WTC11 (cell line): ENCODE measurements at regions not wholly inside any gene's neighbourhood (a gene's known extent, or its start where the extent isn't known, plus 50 kb on each side); places are given as distances from the start of the nearest gene placed in this dataset.

Experiments used
- ATAC-seq: fragments of 200-7000 bp; cut with Tn5 transposase; 2 replicates; pipeline ENCODE4 v1.10.0; 2021; ENCODE audit warnings: mild to moderate bottlenecking, moderate library complexity
- CTCF ChIA-PET: fragments of 300-600 bp; sonication (Branson Sonifier 250); formaldehyde crosslinking; loops from one replicate; lab custom pipeline; 2021; ENCODE audit warnings: antibody characterized with exemption; lab: Charles Lee
- POLR2A ChIA-PET: fragments of 350-600 bp; sonication (Branson Sonifier 250); formaldehyde crosslinking; loops from one replicate; lab custom pipeline; 2021; ENCODE audit warnings: antibody characterized with exemption; lab: Charles Lee
- DNase-seq: peaks from one replicate; pipeline ENCODE4 v3.0.0; 2021; ENCODE audit warnings: low spot score
- H3K27ac Mint-ChIP-seq: 2 replicates; pipeline ENCODE4 v1.8.0; 2021; ENCODE audit warnings: mixed read lengths
- H3K27me3 Mint-ChIP-seq: 2 replicates; pipeline ENCODE4 v1.8.0; 2021; ENCODE audit warnings: low read depth, mild to moderate bottlenecking, moderate library complexity, mixed read lengths
- H3K36me3 Mint-ChIP-seq: 2 replicates; pipeline ENCODE4 v1.8.0; 2021; ENCODE audit warnings: mixed read lengths
- H3K4me1 Mint-ChIP-seq: 2 replicates; pipeline ENCODE4 v1.8.0; 2022; ENCODE audit warnings: mixed read lengths
- H3K4me3 Mint-ChIP-seq: 2 replicates; pipeline ENCODE4 v1.8.0; 2021; ENCODE audit warnings: mild to moderate bottlenecking, moderate library complexity, mixed read lengths
- H3K9me3 Mint-ChIP-seq: 2 replicates; pipeline ENCODE4 v1.8.0; 2021; ENCODE audit warnings: mixed read lengths
- ARID4B ChIP-seq: sonication (generic); formaldehyde crosslinking; IDR thresholded peaks from 2 replicates; pipeline ENCODE4 v1.8.0; 2023; ENCODE audit warnings: missing genetic modification reagents, mild to moderate bottlenecking, borderline replicate concordance
- ATF3 ChIP-seq: sonication (generic); formaldehyde crosslinking; conservative IDR thresholded peaks from 2 replicates; pipeline ENCODE4 v1.8.1; 2022; ENCODE audit warnings: mild to moderate bottlenecking, missing genetic modification reagents
- CREM ChIP-seq: sonication (generic); formaldehyde crosslinking; IDR thresholded peaks from 2 replicates; pipeline ENCODE4 v1.8.1; 2022; ENCODE audit warnings: mild to moderate bottlenecking, missing genetic modification reagents, moderate library complexity
- FOXP4 ChIP-seq: sonication (generic); formaldehyde crosslinking; IDR thresholded peaks from 2 replicates; pipeline ENCODE4 v1.8.0; 2022; ENCODE audit warnings: mild to moderate bottlenecking, missing genetic modification reagents
- GABPB1 ChIP-seq: sonication (generic); formaldehyde crosslinking; IDR thresholded peaks from 2 replicates; pipeline ENCODE4 v1.8.1; 2023; ENCODE audit warnings: mild to moderate bottlenecking, missing genetic modification reagents
- HMGXB4 ChIP-seq: sonication (generic); formaldehyde crosslinking; IDR thresholded peaks from 2 replicates; pipeline ENCODE4 v1.8.1; 2023; ENCODE audit warnings: mild to moderate bottlenecking, moderate library complexity, missing genetic modification reagents
- MXD4 ChIP-seq: fragments of 250-450 bp; sonication (Bioruptor Pico); IDR thresholded peaks from 2 replicates; pipeline ENCODE4 v1.8.0; 2021; ENCODE audit warnings: mild to moderate bottlenecking, moderate library complexity, borderline replicate concordance
- MYBL2 ChIP-seq: sonication (generic); formaldehyde crosslinking; IDR thresholded peaks from 2 replicates; pipeline ENCODE4 v1.8.1; 2023; ENCODE audit warnings: mild to moderate bottlenecking, moderate library complexity, missing genetic modification reagents
- NR1H2 ChIP-seq: sonication (generic); formaldehyde crosslinking; IDR thresholded peaks from 2 replicates; pipeline ENCODE4 v1.9.0; 2021; ENCODE audit warnings: mild to moderate bottlenecking, moderate library complexity, missing genetic modification reagents
- NR2C2 ChIP-seq: sonication (generic); formaldehyde crosslinking; IDR thresholded peaks from 2 replicates; pipeline ENCODE4 v1.8.0; 2022; ENCODE audit warnings: mild to moderate bottlenecking, missing genetic modification reagents
- OVOL2 ChIP-seq: fragments of 250-450 bp; sonication (Bioruptor Pico); IDR thresholded peaks from 2 replicates; pipeline ENCODE4 v1.9.0; 2021; ENCODE audit warnings: mild to moderate bottlenecking, borderline replicate concordance
- PREB ChIP-seq: sonication (generic); formaldehyde crosslinking; IDR thresholded peaks from 2 replicates; pipeline ENCODE4 v1.8.1; 2022; ENCODE audit warnings: mild to moderate bottlenecking, missing genetic modification reagents, moderate library complexity, borderline replicate concordance
- RELA ChIP-seq: sonication (generic); formaldehyde crosslinking; IDR thresholded peaks from 2 replicates; pipeline ENCODE4 v1.8.1; 2022; ENCODE audit warnings: missing genetic modification reagents, mild to moderate bottlenecking, borderline replicate concordance
- SMAD4 ChIP-seq: sonication (generic); formaldehyde crosslinking; IDR thresholded peaks from 2 replicates; pipeline ENCODE4 v1.8.0; 2022; ENCODE audit warnings: mild to moderate bottlenecking, missing genetic modification reagents
- STAT6 ChIP-seq: sonication (generic); formaldehyde crosslinking; conservative IDR thresholded peaks from 2 replicates; pipeline ENCODE4 v1.8.1; 2023; ENCODE audit warnings: mild to moderate bottlenecking, low read depth, missing genetic modification reagents, moderate library complexity
- TEAD4 ChIP-seq: sonication (generic); formaldehyde crosslinking; IDR thresholded peaks from 2 replicates; pipeline ENCODE4 v1.8.0; 2022; ENCODE audit warnings: mild to moderate bottlenecking, missing genetic modification reagents
- ZBTB21 ChIP-seq: sonication (generic); formaldehyde crosslinking; IDR thresholded peaks from 2 replicates; pipeline ENCODE4 v1.8.1; 2023; ENCODE audit warnings: mild to moderate bottlenecking, missing genetic modification reagents, borderline replicate concordance
- ZNF138 ChIP-seq: sonication (generic); formaldehyde crosslinking; conservative IDR thresholded peaks from 2 replicates; pipeline ENCODE4 v1.8.1; 2022; ENCODE audit warnings: mild to moderate bottlenecking, moderate library complexity, missing genetic modification reagents
- ZNF396 ChIP-seq: fragments of 250-450 bp; sonication (Bioruptor Pico); IDR thresholded peaks from 2 replicates; pipeline ENCODE4 v1.8.0; 2021; ENCODE audit warnings: mild to moderate bottlenecking, moderate library complexity, borderline replicate concordance
- ZNF512 ChIP-seq: sonication (generic); formaldehyde crosslinking; IDR thresholded peaks from 2 replicates; pipeline ENCODE4 v1.8.1; 2022; ENCODE audit warnings: missing genetic modification reagents, borderline replicate concordance
- ZSCAN18 ChIP-seq: fragments of 250-450 bp; sonication (Bioruptor Pico); IDR thresholded peaks from 2 replicates; pipeline ENCODE4 v2.1.2; 2022; ENCODE audit warnings: mild to moderate bottlenecking, moderate library complexity

- Mint-ChIP-seq H3K27ac (no peak overlapping the region), H3K9me3 (no peaks in the 10 kb centered on the region), H3K36me3 (no peaks in the 10 kb centered on the region), H3K27me3 (no peaks in the 10 kb centered on the region), H3K4me3 (no peak overlapping the region), H3K4me1 (peaks cover 40% of the 10 kb centered on the region)
- POLR2A ChIA-PET, result no interaction called here
- DNase-seq, result no peak
- CTCF ChIA-PET, result no interaction called here
- no peak for ATAC-seq
- TF ChIP-seq PREB (CRISPR knock-in tag), result no peak
- no peak for TF ChIP-seq ZSCAN18 (CRISPR knock-in tag)
- TF ChIP-seq MXD4 (CRISPR knock-in tag), result no peak
- TF ChIP-seq ZBTB21 (CRISPR knock-in tag), result no peak
- TF ChIP-seq NR1H2, result no peak
- TF ChIP-seq ARID4B (CRISPR knock-in tag), result no peak
- TF ChIP-seq ZNF138 (CRISPR knock-in tag), result no peak
- no peak for TF ChIP-seq NR2C2
- TF ChIP-seq ZNF396, result no peak
- no peak for TF ChIP-seq TEAD4 (CRISPR knock-in tag)
- TF ChIP-seq SMAD4, result no peak
- no peak for TF ChIP-seq STAT6
Measured at GRCh38 chr5:107021575-107021974, 649.2 kb downstream of the EFNA5 start.

- Mint-ChIP-seq H3K36me3 (no peaks in the 10 kb centered on the region), H3K4me1 (peaks cover 31% of the 10 kb centered on the region), H3K27ac (no peak overlapping the region), H3K4me3 (no peak overlapping the region), H3K27me3 (no peaks in the 10 kb centered on the region), H3K9me3 (no peaks in the 10 kb centered on the region)
- POLR2A ChIA-PET, result no interaction called here
- CTCF ChIA-PET, result no interaction called here
- DNase-seq, result no peak
- ATAC-seq, result no peak
- TF ChIP-seq GABPB1 (CRISPR knock-in tag) (no peak), CREM (CRISPR knock-in tag) (no peak), ATF3 (CRISPR knock-in tag) (no peak), ZNF512 (CRISPR knock-in tag) (no peak), FOXP4 (CRISPR knock-in tag) (no peak), RELA (CRISPR knock-in tag) (no peak), OVOL2 (no peak), HMGXB4 (CRISPR knock-in tag) (no peak), MYBL2 (CRISPR knock-in tag) (no peak)
Measured at GRCh38 chr5:107020626-107021025, 650.1 kb downstream of the EFNA5 start.
